ENCODE measurements at regions not wholly inside any gene's neighbourhood (a gene's known extent, or its start where the extent isn't known, plus 50 kb on each side); places are given as distances from the start of the nearest gene placed in this dataset.

DNA sequence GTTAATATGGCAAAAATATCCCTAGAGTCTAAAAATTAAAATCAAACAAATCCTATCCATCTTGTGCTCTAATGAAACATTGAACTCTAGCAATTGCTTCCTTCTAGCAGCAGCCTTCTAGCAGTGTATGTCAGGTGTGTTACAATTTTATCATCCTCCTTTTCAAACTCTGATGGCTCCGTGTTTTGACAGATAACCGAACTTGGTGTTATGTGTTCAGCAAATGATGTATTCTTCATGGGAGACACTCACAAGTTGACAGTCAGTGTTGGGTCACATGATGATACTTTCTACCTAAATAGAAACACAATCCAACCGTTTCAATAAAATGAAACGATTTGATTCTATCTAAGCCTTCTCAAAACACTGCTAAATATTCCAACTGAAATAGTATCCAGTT lies 525.3 kb upstream of the NOVA1 start:
- DNase-seq, result no peak

DNA sequence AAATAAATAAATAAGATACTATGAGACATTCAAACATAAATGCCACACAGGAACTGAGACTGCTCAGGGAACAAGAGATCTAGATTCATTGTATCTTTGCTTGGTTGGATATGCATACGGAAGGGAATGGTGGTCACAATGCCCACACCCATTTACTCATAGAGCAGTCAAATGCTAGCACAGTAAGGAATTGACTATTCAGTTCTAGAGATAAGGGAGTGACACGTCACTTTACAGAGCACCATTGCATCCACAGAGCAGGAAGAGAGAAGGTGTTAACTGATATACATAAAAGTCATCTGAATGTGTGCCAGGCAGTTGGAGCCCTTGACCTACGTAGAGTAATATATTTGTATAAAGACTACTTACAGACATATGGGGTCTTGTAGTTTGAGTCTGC lies 530.0 kb upstream of the NOVA1 start:
- DNase-seq, result no peak

GRCh38 chr14:27134200-27134599 lies 536.4 kb upstream of the NOVA1 start:
- no peak for DNase-seq

- DNase-seq, result no peak
These were observed 547.3 kb upstream of the NOVA1 start for GRCh38 chr14:27145170-27145569.

GRCh38 chr14:27148143-27148542 lies 550.3 kb upstream of the NOVA1 start:
- DNase-seq, result no peak

GRCh38 chr14:27164139-27164538 lies 566.3 kb upstream of the NOVA1 start:
- no peak for DNase-seq

- no peak for DNase-seq
These were observed 577.7 kb upstream of the NOVA1 start for GRCh38 chr14:27175489-27175888.

DNA sequence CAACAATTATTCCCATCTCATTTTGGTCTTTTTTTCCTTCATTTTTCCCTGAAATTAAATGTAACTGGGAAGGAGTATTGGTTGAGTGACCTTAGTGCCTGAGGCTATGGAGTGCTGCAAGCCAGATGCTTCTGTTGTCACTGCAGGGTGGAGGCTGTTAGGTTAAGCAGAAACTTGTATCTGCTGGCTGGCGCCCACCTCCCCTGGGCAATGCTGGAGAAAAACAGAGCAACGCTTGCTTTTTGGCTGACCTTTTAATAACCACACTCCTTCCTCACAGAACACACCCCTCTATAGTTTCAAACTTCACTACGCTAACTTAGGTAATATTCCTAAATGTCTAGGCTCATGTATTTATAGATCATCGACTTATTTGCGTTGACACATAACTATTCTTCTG lies 583.5 kb upstream of the NOVA1 start:
- DNase-seq, result no peak

DNA sequence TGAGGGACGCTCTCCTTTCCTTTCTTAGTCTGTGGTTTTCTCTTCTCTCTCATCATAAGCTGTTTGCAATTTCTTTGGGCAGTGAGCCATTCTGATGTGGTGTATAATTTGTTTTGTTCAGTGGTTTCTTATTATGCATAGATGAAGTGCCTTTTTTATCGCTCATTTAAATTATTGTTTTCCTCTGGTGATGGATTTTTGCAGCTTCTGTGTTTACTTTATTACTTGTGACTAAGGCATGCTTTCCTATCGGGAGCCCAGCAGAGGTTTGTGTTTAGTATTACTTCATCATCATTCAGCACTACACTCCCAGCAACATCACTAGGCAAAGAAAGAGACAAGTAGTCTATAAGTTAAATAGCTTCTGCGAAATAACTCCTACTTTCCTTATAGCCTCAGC lies 586.6 kb upstream of the NOVA1 start:
- DNase-seq, result no peak

DNA sequence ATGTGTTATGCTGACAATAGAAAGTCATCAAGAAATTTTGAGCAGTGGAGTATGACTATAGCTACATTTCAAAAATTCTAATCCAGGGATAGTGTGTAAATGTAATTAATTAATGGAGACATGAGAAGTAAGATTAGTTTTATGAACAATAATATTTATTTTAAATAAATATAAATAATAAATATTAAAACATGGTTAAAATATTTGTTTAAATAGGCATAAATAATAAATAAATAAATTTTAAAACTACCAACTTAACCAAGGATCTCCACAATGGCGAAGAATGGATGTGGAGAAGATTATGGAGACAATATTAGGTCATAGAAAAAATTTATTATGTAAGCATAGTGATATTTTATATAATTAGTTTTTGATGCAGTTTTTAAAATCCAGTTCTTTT lies 588.2 kb upstream of the NOVA1 start:
- DNase-seq, result no peak

- DNase-seq, result no peak
These were observed 589.3 kb upstream of the NOVA1 start for GRCh38 chr14:27187136-27187535.

- no peak for DNase-seq
These were observed 592.5 kb upstream of the NOVA1 start for GRCh38 chr14:27190296-27190695.

- DNase-seq, result no peak
These were observed 601.4 kb upstream of the NOVA1 start for GRCh38 chr14:27199272-27199671.

GRCh38 chr14:27205036-27205435 lies 607.2 kb upstream of the NOVA1 start:
- DNase-seq, result no peak

DNA sequence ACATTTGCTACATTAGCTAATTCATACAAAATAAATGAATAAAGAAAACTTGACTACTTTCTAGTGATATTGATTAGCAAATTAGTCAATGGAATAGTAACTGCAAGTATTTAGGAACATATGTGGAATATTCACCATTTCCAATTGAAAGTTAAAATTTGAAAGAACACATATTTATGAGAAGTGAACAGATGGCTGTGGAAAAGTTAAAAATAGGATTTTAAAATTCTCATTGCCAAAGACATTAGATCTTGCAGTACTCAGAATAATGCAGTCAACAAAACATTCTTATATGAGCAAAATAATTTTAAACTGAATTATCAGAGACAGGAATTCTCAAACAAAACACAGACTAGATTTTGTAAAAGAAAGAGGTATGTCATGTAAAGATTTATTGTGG lies 613.9 kb upstream of the NOVA1 start:
- no peak for DNase-seq

DNA sequence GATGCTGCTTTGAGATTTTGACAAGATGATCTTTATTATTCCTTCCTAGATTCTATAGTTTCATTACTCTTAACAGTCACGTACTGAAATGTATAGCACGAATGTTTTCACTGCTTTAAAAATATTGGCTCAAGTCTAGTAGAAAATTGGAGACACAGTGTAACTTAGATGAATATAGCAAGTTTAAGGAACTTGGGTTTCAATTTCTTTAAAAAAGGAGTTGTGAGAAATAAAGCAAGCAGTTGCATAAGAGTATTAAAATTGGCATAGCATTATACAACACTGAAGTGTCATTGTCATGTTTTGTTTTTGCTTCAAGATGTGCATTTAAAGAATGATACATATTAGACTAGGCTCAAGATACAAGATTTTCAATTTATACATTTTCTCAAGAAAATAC lies 624.8 kb upstream of the NOVA1 start:
- DNase-seq, result no peak

DNA sequence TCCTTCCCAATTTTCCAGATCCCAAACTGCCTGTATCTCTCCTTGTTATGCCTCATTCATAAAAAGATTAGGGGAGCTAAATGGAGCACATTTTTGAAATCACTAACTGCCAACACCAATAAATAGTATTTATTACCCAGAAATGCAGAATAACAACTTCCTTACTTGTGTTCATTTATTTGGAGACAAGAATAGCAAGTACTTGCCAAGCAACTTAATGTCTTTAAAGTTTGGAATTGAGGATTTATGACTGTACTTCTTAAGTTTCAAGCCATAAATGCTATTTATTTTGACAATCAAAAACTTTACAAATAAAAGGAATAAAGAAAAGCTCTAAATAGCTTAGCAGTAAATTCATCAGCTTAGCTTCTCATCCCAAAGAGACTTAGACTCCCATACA lies 626.1 kb upstream of the NOVA1 start:
- DNase-seq, result no peak

DNA sequence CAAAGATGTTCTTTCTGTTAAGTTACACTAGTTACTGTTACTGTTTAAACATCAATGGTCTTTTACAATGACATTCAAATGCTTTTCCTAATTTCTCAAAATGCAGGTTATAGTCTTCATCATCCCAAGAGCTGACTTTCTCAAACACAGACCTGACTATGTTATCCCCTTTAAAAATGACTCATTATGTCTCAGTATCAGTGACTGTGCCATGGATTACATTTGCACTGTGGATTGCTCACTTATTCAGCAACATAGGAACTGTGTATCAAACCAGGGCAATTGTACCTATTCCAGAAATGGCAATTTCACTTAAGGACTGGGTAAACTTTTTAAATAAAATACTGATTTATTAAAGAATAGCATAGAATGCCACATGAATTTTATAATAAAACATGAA lies 630.2 kb upstream of the NOVA1 start:
- DNase-seq, result no peak

DNA sequence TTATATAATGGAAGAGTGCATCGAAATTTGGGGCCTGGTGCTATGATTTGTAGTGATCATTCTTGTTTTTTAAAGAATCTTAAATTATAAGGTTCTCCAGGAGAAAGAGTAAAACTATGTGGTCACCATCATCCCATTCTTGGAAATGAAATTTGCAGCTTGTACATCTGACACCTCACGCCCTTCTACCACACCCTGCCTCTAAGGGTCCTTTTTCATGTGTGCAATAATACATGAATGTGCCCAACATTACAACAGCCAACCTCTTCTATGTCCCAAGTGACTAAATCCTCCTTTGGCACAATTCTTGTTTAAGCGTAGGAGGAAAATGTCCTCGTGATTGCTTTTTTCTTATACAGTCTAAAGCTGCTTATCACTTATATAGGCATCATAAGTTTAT lies 636.5 kb upstream of the NOVA1 start:
- no peak for DNase-seq

- DNase-seq, result no peak
These were observed 638.8 kb upstream of the NOVA1 start for GRCh38 chr14:27236601-27237000.

- no peak for DNase-seq
These were observed 645.0 kb upstream of the NOVA1 start for GRCh38 chr14:27242874-27243273.

GRCh38 chr14:27243365-27243764 lies 645.5 kb upstream of the NOVA1 start:
- no peak for DNase-seq

DNA sequence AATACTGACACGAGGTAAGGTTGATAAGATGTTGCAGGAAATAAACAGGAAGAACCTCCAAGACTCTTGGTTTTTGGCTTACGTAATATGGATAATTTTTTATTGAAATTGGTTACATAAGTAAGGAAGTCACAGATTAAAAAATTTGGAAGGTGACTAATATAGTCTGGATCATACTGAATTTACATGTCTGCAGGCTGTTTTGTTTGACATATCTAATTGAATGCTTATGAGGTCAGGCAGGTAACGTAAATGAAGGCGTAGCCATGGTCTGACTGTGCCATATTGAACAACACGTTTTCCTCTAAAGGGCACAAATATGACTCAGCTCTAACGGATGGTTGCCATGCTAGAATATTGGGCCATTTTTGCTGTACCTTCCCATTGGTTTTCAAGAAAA lies 648.1 kb upstream of the NOVA1 start:
- no peak for DNase-seq

- no peak for DNase-seq
These were observed 656.1 kb upstream of the NOVA1 start for GRCh38 chr14:27253966-27254365.

DNA sequence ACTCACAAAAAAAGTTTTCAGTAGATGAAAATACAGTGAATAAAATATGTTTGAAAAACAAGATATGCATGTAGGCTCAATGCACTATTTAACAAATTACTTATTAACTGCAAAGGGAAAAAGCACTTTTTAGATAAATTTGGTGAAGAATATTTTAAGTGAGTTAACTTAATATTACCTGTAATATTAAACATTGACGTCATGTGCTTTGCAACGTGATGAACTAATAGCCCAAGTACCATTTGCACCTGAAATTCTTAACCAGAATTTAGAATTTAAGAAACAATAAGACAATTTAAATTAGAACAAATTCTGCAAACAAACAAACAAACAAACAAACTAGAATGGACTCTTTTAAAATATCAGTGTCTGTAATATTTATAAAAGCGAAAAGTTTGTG lies 659.0 kb upstream of the NOVA1 start:
- DNase-seq, result no peak

DNA sequence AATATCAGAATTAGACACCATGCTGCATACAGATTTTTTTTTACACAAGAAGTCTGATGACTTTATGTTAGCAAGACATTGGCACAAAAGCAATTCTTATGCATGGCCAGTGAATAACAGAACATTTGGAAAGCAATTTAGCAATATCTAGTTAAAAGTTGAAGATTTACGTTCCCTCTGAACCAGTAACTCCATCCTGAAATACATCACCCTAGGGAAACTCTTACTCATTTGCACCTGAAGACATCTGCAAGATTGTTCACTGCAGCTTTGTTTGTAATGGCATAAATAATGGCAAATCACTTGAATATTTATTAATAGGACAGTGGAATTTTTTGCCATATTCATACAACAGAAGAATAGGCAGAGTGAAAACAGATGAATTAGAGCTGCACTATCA lies 670.0 kb upstream of the NOVA1 start:
- no peak for DNase-seq
